K562 (cell line): ENCODE measurements at regions not wholly inside any gene's neighbourhood (a gene's known extent, or its start where the extent isn't known, plus 50 kb on each side); places are given as distances from the start of the nearest gene placed in this dataset.

Experiments used
- ATAC-seq: fragments of 200-7000 bp; cut with Tn5 transposase; 3 replicates; pipeline ENCODE4 v1.9.1; 2020; ENCODE audit warnings: moderate library complexity
- BruUV-seq: library from RNA; stranded (reverse); fragments of 400-500 nt; replicated peaks from 2 replicates; lab custom pipeline; 2021; lab: Mats Ljungman, UMichigan
- CTCF ChIA-PET: fragments of 300-600 bp; formaldehyde crosslinking; extraction: SDS; loops from one replicate; lab custom pipeline; 2021; ENCODE audit warnings: low intra/inter-chr PET ratio; lab: Yijun Ruan, JAX
- POLR2A ChIA-PET: fragments of 300-600, 350-650 bp; sonication (Branson Sonifier 250); formaldehyde crosslinking; extraction: SDS; loops from one replicate; lab custom pipeline; 2021; ENCODE audit warnings: antibody characterized with exemption, inconsistent platforms; lab: Yijun Ruan, JAX
- DNase-seq, 4 experiments: peaks; one replicate each; pipeline versions ENCODE4 v3.0.0 to v3.0.0-alpha.2; 2011 to 2018; ENCODE audit warnings: low spot score in 3 of 4, mixed read lengths in 3 of 4; ENCODE audit errors: extremely low read depth in 1 of 4
- FAIRE-seq: peaks from 2 replicates; lab custom pipeline; 2011; peaks lifted over from hg19 to GRCh38; lab: Jason Lieb, UNC
- H2AFZ ChIP-seq: 2 replicates; pipeline ENCODE4 v1.6.0; 2011; ENCODE audit warnings: low read depth, low read length, control low read depth, inconsistent platforms
- H3K27ac ChIP-seq: fragments of 200-600 bp; 3 replicates; pipeline ENCODE4 v1.8.0; 2011; ENCODE audit warnings: low read depth, mild to moderate bottlenecking, control low read depth, inconsistent platforms, low read length, moderate library complexity, mixed read lengths; ENCODE audit errors: extremely low read depth
- H3K27me3 ChIP-seq, 2 experiments: fragments of 300-600 bp in 1 of 2; 2 replicates in 1 of 2; 3 replicates in 1 of 2; pipeline versions ENCODE4 v1.6.0 to v1.8.0; 2011; ENCODE audit warnings: inconsistent platforms in 2 of 2, low read length in 2 of 2, mild to moderate bottlenecking in 1 of 2, mixed read lengths in 1 of 2, moderate library complexity in 1 of 2; ENCODE audit not compliant: control insufficient read depth in 2 of 2, insufficient read depth in 2 of 2
- H3K36me3 ChIP-seq: fragments of 300-600 bp; 3 replicates; pipeline ENCODE4 v1.8.0; 2011; ENCODE audit warnings: mild to moderate bottlenecking, low read length, inconsistent platforms; ENCODE audit not compliant: control insufficient read depth, insufficient read depth
- H3K4me1 ChIP-seq, 2 experiments: fragments of 200-600 bp in 1 of 2; replicated peaks in 1 of 2; 2 replicates in 1 of 2; 3 replicates in 1 of 2; pipeline versions ENCODE4 v1.5.1 to v1.8.0; 2011; ENCODE audit warnings: inconsistent platforms in 2 of 2, low read length in 2 of 2, mild to moderate bottlenecking in 1 of 2, mixed read lengths in 1 of 2, moderate library complexity in 1 of 2; ENCODE audit not compliant: control insufficient read depth in 2 of 2, insufficient read depth in 2 of 2
- H3K4me2 ChIP-seq: 2 replicates; pipeline ENCODE4 v1.6.1; 2011; ENCODE audit warnings: low read length, control low read depth, inconsistent platforms, mixed read lengths; ENCODE audit not compliant: insufficient read depth
- H3K4me3 ChIP-seq: fragments of 200-600 bp; sonication (generic), shearing (Covaris generic); 2 replicates; pipeline ENCODE4 v1.5.1; 2016; ENCODE audit warnings: control low read depth, inconsistent platforms
- H3K79me2 ChIP-seq: fragments of 200-600 bp; 3 replicates; pipeline ENCODE4 v1.8.0; 2011; ENCODE audit warnings: low read length, inconsistent platforms; ENCODE audit not compliant: control insufficient read depth, insufficient read depth
- H3K9ac ChIP-seq, 2 experiments: 2 replicates each; pipeline versions ENCODE4 v1.6.0 to v1.6.1; 2011; ENCODE audit warnings: low read depth in 2 of 2, low read length in 2 of 2, control low read depth in 1 of 2, inconsistent platforms in 1 of 2, mild to moderate bottlenecking in 1 of 2, mixed read lengths in 1 of 2; ENCODE audit not compliant: insufficient read depth in 1 of 2
- H3K9me1 ChIP-seq: one replicate; pipeline ENCODE4 v1.6.0; 2011; ENCODE audit warnings: inconsistent platforms, mild to moderate bottlenecking, low read length, moderate library complexity; ENCODE audit not compliant: control insufficient read depth, insufficient read depth
- H3K9me3 ChIP-seq: replicated peaks from 2 replicates; pipeline ENCODE4 v1.5.1; 2011; ENCODE audit warnings: low read depth, low read length, inconsistent platforms; ENCODE audit not compliant: control insufficient read depth, insufficient read depth
- H4K20me1 ChIP-seq: replicated peaks from 2 replicates; pipeline ENCODE4 v1.6.1; 2011; ENCODE audit warnings: low read length, inconsistent platforms, mixed read lengths; ENCODE audit not compliant: control insufficient read depth, insufficient read depth
- ATF7 ChIP-seq: fragments of 450-650 bp; IDR thresholded peaks from 2 replicates; pipeline ENCODE4 v1.7.1; 2014; ENCODE audit warnings: mild to moderate bottlenecking, moderate library complexity
- FOSL1 ChIP-seq: fragments of 200-800 bp; sonication (Bioruptor generic); conservative IDR thresholded peaks from 2 replicates; pipeline ENCODE4 v1.6.1; 2016; ENCODE audit warnings: missing genetic modification characterization, missing compliant biosample characterization
- RUNX1 ChIP-seq: sonication (generic); IDR thresholded peaks from 2 replicates; pipeline ENCODE4 v1.6.1; 2016; ENCODE audit warnings: antibody characterized with exemption, low read depth
- SMAD4 ChIP-seq: fragments of 250-450 bp; sonication (Bioruptor Pico); conservative IDR thresholded peaks from 2 replicates; pipeline ENCODE4 v1.8.0; 2021; ENCODE audit warnings: inconsistent platforms, mild to moderate bottlenecking, moderate library complexity
- ZNF124 ChIP-seq: sonication (generic); formaldehyde crosslinking; IDR thresholded peaks from 2 replicates; pipeline ENCODE4 v1.8.1; 2022; ENCODE audit warnings: missing genetic modification reagents
- WGBS: fragments of 100-300 bp; shearing (Covaris generic); methylation state at CpG from one replicate; pipeline ENCODE4 v1.1.6; 2016; ENCODE audit warnings: low coverage, mixed read lengths; ENCODE audit not compliant: insufficient coverage; ENCODE audit errors: missing lambda C conversion rate; 5-methylcytosine and 5-hydroxymethylcytosine counted together
- in situ Hi-C: fragments of 300-500 bp; cut with MboI; formaldehyde crosslinking; loops from 4 replicates; pipeline ENCODE4 v1.15.0; 2018; ENCODE audit warnings: inconsistent platforms, mixed read lengths
- intact Hi-C: fragments of 100-400 bp; cut with micrococcal nuclease; formaldehyde crosslinking; loops from 2 replicates; pipeline ENCODE4 v1.14.2; 2022
- TF ChIP-seq, protein P1 (sequence below): sonication (generic); formaldehyde crosslinking; IDR thresholded peaks from 2 replicates; pipeline ENCODE4 v1.8.0; 2022; ENCODE audit warnings: mild to moderate bottlenecking, missing genetic modification reagents
- TF ChIP-seq, protein P2 (sequence below): fragments of 200-800 bp; sonication (Bioruptor generic); IDR thresholded peaks from 2 replicates; pipeline ENCODE4 v1.6.1; 2016; ENCODE audit warnings: missing genetic modification characterization, missing compliant biosample characterization

DNA sequence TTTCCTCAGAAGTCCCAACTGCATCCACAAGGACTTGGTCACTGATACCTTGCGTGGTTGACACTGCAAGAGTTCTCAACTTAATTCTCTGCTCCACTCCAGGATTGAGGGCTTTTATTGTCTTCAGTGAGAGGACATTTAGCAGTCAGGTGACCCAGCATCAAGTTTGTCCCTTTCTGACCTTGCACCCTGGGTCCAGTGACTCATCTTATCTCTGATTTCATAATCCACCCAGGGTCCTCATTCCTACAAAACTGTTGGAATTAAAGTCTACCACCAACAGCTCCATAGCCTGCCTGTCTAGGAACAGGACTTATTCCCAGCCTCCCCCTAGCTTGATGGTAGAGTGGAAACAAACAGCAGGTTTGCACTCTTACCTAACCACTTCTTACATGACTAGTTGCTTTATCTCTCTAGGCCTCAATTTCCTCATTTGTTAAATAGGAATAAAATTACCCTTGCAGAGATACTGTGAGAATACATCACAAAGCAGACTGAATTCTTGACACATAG is 151.3 kb upstream of the LPP start:
- no peak for ATAC-seq
- TF ChIP-seq ATF7 (no peak), FOSL1 (tag) (peak; percentile 45; the same call in 1 of the 2 replicates)
- H3K9me3 ChIP-seq = no peaks in the 10 kb centered on the region
- H3K27me3 ChIP-seq = peaks cover 0 to 7% of the 10 kb centered on the region in 2 experiments; a peak in 3 of 5 replicates
- no peak for FAIRE-seq
- in situ Hi-C loops (no loop called here), intact Hi-C loops (no loop called here)
- H4K20me1 ChIP-seq = no peaks in the 10 kb centered on the region
- no peak overlapping the region for H3K27ac ChIP-seq
- CTCF ChIA-PET = no interaction called here
- no TSS peak for BruUV-seq
- H3K9me1 ChIP-seq = no peaks in the 10 kb centered on the region
- POLR2A ChIA-PET = no interaction called here
- no peaks in the 10 kb centered on the region for H3K79me2 ChIP-seq
- no peak for DNase-seq
- 0% methylated on average over 1 of the region's 1 CpG for WGBS
- no peak overlapping the region for H3K4me2 ChIP-seq
- H3K36me3 ChIP-seq = no peaks in the 10 kb centered on the region
- no peak overlapping the region for H3K9ac ChIP-seq
- H3K4me3 ChIP-seq = no peak overlapping the region
- no peak overlapping the region for H2AFZ ChIP-seq
- H3K4me1 ChIP-seq = no peaks in the 10 kb centered on the region; a peak in 1 of 5 replicates

DNA sequence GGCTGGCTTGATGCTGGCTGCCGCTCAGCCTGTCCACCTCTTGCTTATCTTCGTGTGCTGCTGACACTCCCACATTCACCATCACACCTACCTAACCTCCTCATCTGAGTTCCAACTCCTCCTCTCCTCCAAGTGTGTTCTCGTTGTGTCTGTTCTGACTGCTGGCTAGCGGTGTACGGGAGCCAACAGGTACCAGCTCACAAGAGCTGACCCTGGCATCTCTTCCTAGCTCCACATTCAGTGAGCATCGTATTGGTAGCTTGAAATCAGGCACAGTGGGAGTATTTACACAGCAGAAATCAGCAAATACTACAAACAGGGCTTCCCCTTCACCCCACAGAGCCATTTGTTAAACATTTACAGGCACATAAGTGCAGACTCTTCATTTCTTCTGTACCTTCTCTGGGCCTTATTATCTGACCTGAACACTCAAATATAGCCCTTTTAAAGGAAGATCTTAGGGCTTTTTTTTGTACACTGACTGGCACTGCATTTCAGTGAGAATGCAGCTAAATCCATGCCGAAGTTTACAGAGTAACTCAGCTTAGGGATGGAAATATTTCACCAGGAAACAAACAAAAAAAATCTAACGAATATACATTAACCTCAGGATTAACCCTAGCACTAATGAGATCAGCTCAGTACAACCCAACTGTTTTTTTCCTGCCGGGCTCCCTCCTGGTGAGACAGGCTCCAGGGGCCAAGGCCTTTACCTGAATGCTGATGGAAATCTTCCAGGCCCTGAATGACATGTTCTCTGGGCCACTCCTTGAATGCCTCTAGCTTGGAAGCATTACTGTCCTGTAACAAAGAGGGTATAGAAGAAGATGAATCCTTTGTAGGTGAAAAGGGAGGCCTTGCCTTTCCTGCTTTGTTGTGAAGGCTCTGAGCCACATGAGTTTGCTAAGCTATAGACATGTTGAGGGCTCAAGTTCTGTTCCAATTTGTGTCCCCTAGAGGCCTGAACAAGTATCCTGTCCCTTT is 150.5 kb upstream of the LPP start:
- POLR2A ChIA-PET = no interaction called here
- Histone ChIP-seq H3K36me3 (no peaks in the 10 kb centered on the region), H3K9me3 (no peaks in the 10 kb centered on the region), H4K20me1 (no peaks in the 10 kb centered on the region), H2AFZ (no peak overlapping the region), H3K27me3 (peaks cover 0 to 11% of the 10 kb centered on the region in 2 experiments; a peak in 3 of 5 replicates), H3K4me3 (no peak overlapping the region), H3K4me2 (no peak overlapping the region), H3K9ac (no peak overlapping the region), H3K4me1 (no peaks in the 10 kb centered on the region; a peak in 1 of 5 replicates), H3K27ac (no peak overlapping the region), H3K9me1 (no peaks in the 10 kb centered on the region), H3K79me2 (no peaks in the 10 kb centered on the region)
- BruUV-seq = no TSS peak
- in situ Hi-C loops (no loop called here), intact Hi-C loops (no loop called here)
- DNase-seq (no peak), FAIRE-seq (no peak), ATAC-seq (no peak)
- under 1% methylated on average over 9 of the region's 9 CpGs for WGBS
- CTCF ChIA-PET = no interaction called here
- TF ChIP-seq, protein P1, sequence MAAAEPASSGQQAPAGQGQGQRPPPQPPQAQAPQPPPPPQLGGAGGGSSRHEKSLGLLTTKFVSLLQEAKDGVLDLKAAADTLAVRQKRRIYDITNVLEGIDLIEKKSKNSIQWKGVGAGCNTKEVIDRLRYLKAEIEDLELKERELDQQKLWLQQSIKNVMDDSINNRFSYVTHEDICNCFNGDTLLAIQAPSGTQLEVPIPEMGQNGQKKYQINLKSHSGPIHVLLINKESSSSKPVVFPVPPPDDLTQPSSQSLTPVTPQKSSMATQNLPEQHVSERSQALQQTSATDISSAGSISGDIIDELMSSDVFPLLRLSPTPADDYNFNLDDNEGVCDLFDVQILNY (CRISPR knock-in tag) = no peak
- TF ChIP-seq RUNX1 (no peak), ZNF124 (CRISPR knock-in tag) (no peak), SMAD4 (no peak)
- TF ChIP-seq, protein P2, sequence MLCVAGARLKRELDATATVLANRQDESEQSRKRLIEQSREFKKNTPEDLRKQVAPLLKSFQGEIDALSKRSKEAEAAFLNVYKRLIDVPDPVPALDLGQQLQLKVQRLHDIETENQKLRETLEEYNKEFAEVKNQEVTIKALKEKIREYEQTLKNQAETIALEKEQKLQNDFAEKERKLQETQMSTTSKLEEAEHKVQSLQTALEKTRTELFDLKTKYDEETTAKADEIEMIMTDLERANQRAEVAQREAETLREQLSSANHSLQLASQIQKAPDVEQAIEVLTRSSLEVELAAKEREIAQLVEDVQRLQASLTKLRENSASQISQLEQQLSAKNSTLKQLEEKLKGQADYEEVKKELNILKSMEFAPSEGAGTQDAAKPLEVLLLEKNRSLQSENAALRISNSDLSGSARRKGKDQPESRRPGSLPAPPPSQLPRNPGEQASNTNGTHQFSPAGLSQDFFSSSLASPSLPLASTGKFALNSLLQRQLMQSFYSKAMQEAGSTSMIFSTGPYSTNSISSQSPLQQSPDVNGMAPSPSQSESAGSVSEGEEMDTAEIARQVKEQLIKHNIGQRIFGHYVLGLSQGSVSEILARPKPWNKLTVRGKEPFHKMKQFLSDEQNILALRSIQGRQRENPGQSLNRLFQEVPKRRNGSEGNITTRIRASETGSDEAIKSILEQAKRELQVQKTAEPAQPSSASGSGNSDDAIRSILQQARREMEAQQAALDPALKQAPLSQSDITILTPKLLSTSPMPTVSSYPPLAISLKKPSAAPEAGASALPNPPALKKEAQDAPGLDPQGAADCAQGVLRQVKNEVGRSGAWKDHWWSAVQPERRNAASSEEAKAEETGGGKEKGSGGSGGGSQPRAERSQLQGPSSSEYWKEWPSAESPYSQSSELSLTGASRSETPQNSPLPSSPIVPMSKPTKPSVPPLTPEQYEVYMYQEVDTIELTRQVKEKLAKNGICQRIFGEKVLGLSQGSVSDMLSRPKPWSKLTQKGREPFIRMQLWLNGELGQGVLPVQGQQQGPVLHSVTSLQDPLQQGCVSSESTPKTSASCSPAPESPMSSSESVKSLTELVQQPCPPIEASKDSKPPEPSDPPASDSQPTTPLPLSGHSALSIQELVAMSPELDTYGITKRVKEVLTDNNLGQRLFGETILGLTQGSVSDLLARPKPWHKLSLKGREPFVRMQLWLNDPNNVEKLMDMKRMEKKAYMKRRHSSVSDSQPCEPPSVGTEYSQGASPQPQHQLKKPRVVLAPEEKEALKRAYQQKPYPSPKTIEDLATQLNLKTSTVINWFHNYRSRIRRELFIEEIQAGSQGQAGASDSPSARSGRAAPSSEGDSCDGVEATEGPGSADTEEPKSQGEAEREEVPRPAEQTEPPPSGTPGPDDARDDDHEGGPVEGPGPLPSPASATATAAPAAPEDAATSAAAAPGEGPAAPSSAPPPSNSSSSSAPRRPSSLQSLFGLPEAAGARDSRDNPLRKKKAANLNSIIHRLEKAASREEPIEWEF (CRISPR knock-in tag) = no peak
